OCI-LY3 (cell line): ENCODE measurements at regions not wholly inside any gene's neighbourhood (a gene's known extent, or its start where the extent isn't known, plus 50 kb on each side); places are given as distances from the start of the nearest gene placed in this dataset.

ENCODE experiments used
- EZH2phosphoT487 ChIP-seq: fragments of 200-600 bp; shearing (Covaris generic); IDR thresholded peaks from 2 replicates; pipeline ENCODE4 v1.6.1; 2018; ENCODE audit warnings: antibody characterized with exemption, mixed run types, low read depth
- TF ChIP-seq, protein P1 (sequence below): fragments of 200-600, 300-600 bp; sonication (generic); IDR thresholded peaks from 2 replicates; pipeline ENCODE4 v1.5.1; 2014; ENCODE audit warnings: antibody characterized with exemption, low read length, low read depth

DNA sequence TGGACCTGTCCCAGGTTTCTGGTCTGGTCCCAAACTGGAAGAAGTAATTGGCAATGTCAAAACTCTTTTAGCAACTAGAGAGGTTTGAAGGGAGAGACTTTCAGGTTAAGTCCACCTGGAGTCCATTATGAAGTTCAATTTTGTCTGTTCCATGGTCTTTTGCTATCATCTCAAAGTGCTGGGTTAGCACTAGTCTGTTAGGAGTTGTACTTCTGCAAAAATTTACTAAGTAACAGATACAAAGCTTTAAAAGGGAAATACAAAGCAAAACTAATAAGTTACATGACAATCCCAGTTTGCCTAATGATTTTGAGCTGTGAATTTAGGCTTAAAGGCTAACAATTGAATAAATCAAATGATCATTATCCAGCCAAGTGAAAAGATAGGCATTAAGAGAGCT, 643.9 kb downstream of the C12orf50 start:
- TF ChIP-seq, protein P1, sequence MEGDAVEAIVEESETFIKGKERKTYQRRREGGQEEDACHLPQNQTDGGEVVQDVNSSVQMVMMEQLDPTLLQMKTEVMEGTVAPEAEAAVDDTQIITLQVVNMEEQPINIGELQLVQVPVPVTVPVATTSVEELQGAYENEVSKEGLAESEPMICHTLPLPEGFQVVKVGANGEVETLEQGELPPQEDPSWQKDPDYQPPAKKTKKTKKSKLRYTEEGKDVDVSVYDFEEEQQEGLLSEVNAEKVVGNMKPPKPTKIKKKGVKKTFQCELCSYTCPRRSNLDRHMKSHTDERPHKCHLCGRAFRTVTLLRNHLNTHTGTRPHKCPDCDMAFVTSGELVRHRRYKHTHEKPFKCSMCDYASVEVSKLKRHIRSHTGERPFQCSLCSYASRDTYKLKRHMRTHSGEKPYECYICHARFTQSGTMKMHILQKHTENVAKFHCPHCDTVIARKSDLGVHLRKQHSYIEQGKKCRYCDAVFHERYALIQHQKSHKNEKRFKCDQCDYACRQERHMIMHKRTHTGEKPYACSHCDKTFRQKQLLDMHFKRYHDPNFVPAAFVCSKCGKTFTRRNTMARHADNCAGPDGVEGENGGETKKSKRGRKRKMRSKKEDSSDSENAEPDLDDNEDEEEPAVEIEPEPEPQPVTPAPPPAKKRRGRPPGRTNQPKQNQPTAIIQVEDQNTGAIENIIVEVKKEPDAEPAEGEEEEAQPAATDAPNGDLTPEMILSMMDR: no peak
- TF ChIP-seq EZH2phosphoT487: no peak
